GM23338 (cell line): ENCODE measurements at regions not wholly inside any gene's neighbourhood (a gene's known extent, or its start where the extent isn't known, plus 50 kb on each side); places are given as distances from the start of the nearest gene placed in this dataset.

Experiments used
- CREB1 ChIP-seq: fragments of 250-450 bp; sonication (Bioruptor Pico); IDR thresholded peaks from 2 replicates; pipeline ENCODE4 v1.5.0; 2020; ENCODE audit warnings: low read depth, mild to moderate bottlenecking, moderate library complexity
- EZH2 ChIP-seq: fragments of 200-600 bp; sonication (generic); IDR thresholded peaks from one replicate; pipeline ENCODE4 v1.8.0; 2017; ENCODE audit warnings: antibody characterized with exemption, mild to moderate bottlenecking, low read depth; ENCODE audit not compliant: unreplicated experiment
- EZH2phosphoT487 ChIP-seq: fragments of 200-600 bp; sonication (generic); IDR thresholded peaks from one replicate; pipeline ENCODE4 v1.8.1; 2018; ENCODE audit warnings: antibody characterized with exemption; ENCODE audit not compliant: unreplicated experiment
- NANOG ChIP-seq: IDR thresholded peaks from 2 replicates; pipeline ENCODE4 v1.6.1; 2016; ENCODE audit warnings: antibody characterized with exemption, borderline replicate concordance
- POLR2AphosphoS5 ChIP-seq: IDR thresholded peaks from 2 replicates; pipeline ENCODE4 v1.6.1; 2016; ENCODE audit warnings: antibody characterized with exemption, low read depth
- TF ChIP-seq, protein P1 (sequence below), 2 experiments: fragments of 200-600 bp in 1 of 2; sonication (generic) in 1 of 2; conservative IDR thresholded peaks; 2 replicates each; pipeline versions ENCODE4 v1.5.1 to v1.6.1; 2016 to 2017; ENCODE audit warnings: antibody characterized with exemption in 2 of 2, low read depth in 2 of 2, mild to moderate bottlenecking in 2 of 2, moderate library complexity in 1 of 2

DNA sequence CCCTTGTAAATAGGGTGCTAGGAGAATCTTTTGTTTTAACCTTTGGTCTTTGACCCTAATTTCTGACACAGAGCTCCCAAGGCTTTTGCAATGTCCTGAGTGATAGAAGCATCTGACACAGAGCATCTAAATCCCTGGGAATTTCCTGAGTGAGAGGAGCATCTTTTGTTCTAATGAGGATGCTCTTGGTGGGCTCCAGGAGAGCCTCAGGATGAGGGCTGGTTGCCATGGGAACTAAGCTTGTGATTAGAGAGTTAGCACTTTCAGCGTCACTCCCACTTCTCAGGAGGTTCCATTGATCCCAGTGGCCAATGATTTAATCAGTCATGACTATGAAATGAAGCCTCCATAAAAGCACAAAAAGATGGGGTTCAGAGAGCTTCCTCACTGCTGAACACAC is 264.8 kb downstream of the KIF20B start:
- TF ChIP-seq CREB1 (CRISPR knock-in tag) (no peak), EZH2 (no peak), EZH2phosphoT487 (no peak), POLR2AphosphoS5 (no peak), NANOG (no peak)
- TF ChIP-seq, protein P1, sequence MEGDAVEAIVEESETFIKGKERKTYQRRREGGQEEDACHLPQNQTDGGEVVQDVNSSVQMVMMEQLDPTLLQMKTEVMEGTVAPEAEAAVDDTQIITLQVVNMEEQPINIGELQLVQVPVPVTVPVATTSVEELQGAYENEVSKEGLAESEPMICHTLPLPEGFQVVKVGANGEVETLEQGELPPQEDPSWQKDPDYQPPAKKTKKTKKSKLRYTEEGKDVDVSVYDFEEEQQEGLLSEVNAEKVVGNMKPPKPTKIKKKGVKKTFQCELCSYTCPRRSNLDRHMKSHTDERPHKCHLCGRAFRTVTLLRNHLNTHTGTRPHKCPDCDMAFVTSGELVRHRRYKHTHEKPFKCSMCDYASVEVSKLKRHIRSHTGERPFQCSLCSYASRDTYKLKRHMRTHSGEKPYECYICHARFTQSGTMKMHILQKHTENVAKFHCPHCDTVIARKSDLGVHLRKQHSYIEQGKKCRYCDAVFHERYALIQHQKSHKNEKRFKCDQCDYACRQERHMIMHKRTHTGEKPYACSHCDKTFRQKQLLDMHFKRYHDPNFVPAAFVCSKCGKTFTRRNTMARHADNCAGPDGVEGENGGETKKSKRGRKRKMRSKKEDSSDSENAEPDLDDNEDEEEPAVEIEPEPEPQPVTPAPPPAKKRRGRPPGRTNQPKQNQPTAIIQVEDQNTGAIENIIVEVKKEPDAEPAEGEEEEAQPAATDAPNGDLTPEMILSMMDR (conservative IDR thresholded peaks at IDR 0.05; ENCODE audit: low read depth in 2 of 2) = no peak
